ENCODE measurements at regions not wholly inside any gene's neighbourhood (a gene's known extent, or its start where the extent isn't known, plus 50 kb on each side); places are given as distances from the start of the nearest gene placed in this dataset.
A peak's percentile ranks its signal among the peaks of the same experiment; 100 is the strongest.

DNA sequence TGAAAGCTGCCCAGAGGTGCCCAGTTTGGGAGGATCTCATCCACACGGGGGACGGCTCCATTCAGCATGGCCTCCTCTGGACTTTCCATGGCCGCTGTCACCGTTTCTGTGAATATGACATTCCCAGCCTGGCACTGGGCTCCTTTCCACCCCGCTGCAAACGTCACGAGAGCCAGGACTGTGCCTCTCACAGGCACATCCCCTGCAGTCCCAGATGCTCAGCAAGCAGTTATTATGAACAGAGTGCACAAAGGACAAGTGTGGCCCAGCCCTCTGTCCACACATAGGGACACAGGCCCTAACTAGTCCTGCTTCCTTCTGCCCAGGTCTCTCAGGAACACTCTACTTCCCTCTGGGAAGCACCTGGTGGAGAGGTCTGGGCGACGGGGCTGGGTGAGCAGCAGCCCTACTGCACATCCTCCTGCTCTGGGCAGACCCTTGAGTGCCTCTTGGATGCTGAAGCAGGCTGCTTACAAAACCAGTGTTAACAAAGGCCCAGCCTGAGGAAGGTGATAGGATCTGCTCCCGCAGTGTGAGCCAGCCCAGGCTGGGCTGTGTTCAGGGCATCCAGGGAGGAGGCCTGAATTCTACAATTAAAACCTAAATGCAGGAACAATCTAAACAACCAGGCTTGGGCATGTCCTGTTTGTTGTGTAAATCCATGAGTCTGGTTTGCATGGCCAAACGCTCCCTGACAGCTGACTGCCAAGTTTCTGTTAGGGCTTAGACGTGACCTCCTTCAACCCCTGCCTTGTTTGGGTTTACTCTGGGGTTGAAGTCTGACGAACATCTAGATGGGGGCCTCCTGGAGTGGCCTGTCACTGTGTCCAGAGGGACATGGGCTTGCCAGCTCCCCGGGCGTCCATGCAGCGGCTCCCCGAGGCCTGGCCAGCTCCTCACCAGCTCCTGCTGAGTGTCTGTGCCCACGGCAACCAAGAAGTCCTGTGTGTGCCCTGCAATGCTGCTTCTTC lies 269.8 kb downstream of the GADD45G start:
- DNase-seq: no peak
- in situ Hi-C loops (cut with HindIII; ENCODE audit: low pct_ligation_motif_present, low pct_unique_long_range_greater_than_20kb, low sequenced_read_pairs): no loop called here

DNA sequence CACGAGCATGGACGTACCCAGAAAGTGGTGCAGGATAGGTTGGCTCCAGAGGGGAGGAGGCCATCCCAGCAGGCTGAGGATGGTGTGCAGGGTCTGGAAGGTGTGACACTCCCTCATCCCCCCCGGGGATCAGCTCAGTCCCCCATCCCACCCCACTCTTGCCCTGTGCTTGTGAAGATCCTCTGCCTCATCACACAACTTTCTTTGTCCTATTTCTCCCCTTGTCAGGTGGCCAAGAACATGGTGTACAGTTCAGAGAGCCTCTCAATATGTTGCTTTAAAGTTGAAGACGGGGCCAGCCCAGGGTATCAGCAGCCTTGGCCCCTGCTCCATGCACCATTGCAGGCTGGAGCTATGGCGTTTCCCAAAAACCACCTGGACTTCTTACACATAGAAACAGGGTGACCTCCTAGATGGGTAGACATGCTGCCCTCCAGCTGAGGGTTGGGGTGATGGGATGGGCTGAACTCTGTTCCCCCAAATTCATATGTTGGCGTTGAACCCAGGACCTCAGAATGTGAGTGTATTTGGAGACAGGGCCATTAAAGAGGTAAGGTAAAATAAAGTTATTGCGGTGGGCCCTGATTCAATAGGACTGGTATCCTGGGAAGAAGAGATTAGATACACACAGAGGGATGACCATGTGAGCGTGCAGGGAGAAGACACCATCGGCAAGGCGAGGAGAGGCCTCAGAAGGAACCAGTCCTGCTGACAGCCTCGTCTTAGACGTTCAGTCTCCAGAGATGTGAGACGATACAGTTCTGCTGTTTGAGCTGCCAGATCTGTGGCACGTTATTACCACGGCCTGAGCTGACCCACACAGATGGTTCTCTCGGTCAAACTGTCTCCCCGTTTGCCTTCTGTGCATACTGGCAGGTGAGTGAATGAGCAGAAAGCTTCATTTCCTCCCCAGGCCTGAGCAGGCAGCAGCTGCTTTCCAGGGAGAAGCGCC lies 272.5 kb downstream of the GADD45G start:
- DNase-seq: no peak
- in situ Hi-C loops (cut with HindIII; ENCODE audit: low pct_ligation_motif_present, low pct_unique_long_range_greater_than_20kb, low sequenced_read_pairs): no loop called here

DNA sequence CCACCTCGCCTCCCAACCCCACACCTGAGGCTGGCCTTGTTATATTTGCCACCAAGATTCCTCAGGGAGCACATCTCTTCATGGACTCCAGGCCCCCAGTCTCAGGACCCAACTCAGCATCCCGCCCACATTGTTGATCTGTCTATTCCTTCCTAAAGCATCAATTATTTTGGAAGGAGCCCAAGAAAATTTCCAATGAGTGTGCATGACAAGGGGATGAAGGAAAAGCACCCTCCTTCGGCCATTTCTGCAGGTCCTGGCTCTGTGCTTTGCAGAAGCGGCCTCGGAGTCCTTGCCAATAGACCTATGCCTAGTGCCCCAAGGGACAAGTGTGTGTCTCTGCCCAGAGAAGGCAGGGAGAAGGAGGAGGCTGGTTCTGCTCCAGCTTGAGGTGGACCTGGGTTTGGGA lies 273.2 kb downstream of the GADD45G start:
- no peak for DNase-seq
- in situ Hi-C loops (cut with HindIII; ENCODE audit: low pct_ligation_motif_present, low pct_unique_long_range_greater_than_20kb, low sequenced_read_pairs): no loop called here

- in situ Hi-C loops (cut with HindIII; ENCODE audit: low pct_ligation_motif_present, low pct_unique_long_range_greater_than_20kb, low sequenced_read_pairs): no loop called here
- no peak for DNase-seq
Measured at GRCh38 chr9:89878687-89879086, 273.9 kb downstream of the GADD45G start.

- in situ Hi-C loops (cut with HindIII; ENCODE audit: low pct_ligation_motif_present, low pct_unique_long_range_greater_than_20kb, low sequenced_read_pairs): no loop called here
- DNase-seq: no peak
Measured at GRCh38 chr9:89879276-89879675, 274.5 kb downstream of the GADD45G start.

DNA sequence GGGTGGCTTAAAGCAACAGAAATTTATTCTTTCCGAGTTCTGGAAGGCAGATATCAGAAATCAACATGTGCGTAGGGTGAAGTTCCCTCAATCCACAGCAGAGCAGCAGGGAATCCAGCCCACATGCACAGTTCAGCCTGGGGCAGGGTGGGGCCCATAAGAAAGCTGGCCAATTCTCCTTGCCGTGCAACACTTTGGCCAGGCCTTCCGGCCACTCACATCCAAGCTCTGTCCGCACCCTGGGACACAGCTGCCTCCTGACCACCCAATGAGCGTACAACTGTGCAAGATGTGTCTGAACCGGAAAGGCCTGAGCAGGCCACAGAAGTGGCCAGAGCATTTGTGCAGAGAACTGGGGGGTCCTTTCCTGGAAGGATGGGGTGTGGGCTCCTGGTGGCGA lies 274.9 kb downstream of the GADD45G start:
- DNase-seq: no peak
- in situ Hi-C loops (cut with HindIII; ENCODE audit: low pct_ligation_motif_present, low pct_unique_long_range_greater_than_20kb, low sequenced_read_pairs): no loop called here

DNA sequence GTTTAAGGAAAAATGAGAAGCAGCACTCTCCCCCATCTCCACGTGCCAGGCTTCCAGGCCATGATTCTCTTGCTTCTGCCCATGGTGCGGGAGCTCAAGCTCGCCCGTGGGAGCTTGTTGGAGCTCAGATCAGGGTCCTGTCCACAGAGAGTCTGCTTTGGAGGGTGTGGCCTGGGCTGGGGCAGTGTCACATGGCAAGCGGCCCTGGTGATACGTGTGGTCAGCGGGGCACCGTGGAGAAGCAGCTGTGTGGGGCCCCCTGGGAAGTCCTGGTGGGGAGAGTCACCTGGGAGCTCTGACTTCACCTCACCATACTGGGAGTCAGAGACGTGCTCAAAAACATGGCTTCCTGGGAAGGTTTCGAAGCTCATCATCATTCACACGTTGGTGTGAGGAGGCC lies 275.3 kb downstream of the GADD45G start:
- no peak for DNase-seq
- in situ Hi-C loops (cut with HindIII; ENCODE audit: low pct_ligation_motif_present, low pct_unique_long_range_greater_than_20kb, low sequenced_read_pairs): no loop called here

GRCh38 chr9:89880721-89881120 lies 275.9 kb downstream of the GADD45G start:
- no peak for DNase-seq
- in situ Hi-C loops (cut with HindIII; ENCODE audit: low pct_ligation_motif_present, low pct_unique_long_range_greater_than_20kb, low sequenced_read_pairs): no loop called here

- in situ Hi-C loops (cut with HindIII; ENCODE audit: low pct_ligation_motif_present, low pct_unique_long_range_greater_than_20kb, low sequenced_read_pairs): no loop called here
- no peak for DNase-seq
Measured at GRCh38 chr9:89881431-89881830, 276.6 kb downstream of the GADD45G start.

- DNase-seq: no peak
- in situ Hi-C loops (cut with HindIII; ENCODE audit: low pct_ligation_motif_present, low pct_unique_long_range_greater_than_20kb, low sequenced_read_pairs): no loop called here
Measured at GRCh38 chr9:89882930-89883361, 278.1 kb downstream of the GADD45G start.

DNA sequence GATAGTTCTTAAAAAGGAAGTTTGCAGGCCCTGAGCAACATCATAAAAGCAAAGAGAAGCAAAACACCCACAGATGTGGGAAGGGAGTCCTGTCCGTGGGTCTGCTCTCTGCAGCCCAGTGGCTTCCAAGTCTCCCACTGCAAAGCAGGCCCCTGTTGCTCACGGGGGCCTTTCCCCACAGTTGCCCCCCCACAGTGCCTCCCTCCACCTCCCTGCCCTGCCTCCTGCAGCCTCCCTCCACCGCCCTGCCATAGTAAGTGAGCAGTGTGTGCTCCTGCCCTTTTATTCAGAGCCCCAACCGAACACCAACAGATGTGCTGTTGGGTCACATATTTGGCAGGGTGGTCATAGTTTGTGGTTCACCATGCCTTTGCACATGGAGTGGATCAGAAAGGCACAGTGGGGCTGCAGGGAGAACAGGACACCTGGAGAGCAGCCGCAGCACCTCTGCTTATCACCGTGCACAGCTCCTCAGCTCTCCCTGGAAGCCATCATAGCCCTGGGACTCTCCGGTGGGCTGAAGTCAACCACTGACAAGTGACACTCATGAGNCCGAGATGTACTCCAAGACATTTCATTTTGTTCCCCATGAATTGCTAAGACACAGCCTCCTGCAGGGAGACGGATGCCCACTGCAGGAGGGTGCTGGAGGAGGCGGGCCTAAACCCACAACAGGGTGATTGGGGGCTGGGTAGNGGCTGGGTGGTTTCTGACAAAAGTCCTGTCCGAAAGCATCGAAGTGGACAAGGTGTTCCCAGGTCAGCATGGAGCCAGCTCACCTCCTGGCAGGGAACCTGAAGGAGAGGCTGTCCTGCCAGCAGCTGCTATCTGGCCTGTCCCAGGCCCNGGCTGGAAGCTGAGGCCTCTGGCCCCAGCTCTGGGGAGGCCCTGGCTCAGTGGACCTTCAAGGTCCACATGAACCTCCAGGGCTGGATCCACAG lies 278.9 kb downstream of the GADD45G start:
- in situ Hi-C loops (cut with HindIII; ENCODE audit: low pct_ligation_motif_present, low pct_unique_long_range_greater_than_20kb, low sequenced_read_pairs): no loop called here
- no peak for DNase-seq

DNA sequence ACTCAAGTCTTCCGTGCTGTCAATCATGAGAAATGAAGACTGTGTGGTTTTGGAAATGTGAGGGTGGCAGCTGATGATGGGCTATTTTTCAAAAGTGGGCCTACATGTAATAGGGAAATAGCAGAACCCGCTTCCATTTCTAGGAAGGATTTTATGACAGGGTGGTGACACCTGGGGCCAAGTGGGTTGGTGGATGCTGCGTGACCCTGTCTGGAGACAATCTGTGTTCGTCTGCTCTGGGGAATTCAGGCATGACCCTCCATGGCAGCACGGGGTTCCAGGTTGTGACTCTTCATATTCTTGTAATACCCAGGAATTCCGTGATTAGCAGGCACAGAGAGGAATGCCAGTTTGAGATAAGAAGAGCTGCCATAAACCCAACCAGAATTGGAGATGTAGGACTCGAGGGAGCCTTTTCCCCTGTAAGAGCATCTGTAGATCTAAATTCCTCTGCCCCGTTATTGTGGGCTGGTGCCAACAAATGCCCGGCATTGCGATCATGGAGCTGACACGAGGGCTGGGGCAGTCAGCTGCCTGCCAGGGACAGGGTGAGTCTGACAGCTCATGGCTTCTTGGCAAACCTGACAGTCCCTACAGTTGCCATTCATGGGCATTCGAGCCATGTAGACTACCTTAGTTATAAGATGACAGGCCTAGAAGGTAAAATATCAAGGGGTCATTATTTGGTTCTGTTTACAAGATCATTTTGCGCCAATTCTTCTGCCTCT lies 279.7 kb downstream of the GADD45G start:
- DNase-seq: no peak
- in situ Hi-C loops (cut with HindIII; ENCODE audit: low pct_ligation_motif_present, low pct_unique_long_range_greater_than_20kb, low sequenced_read_pairs): no loop called here

DNA sequence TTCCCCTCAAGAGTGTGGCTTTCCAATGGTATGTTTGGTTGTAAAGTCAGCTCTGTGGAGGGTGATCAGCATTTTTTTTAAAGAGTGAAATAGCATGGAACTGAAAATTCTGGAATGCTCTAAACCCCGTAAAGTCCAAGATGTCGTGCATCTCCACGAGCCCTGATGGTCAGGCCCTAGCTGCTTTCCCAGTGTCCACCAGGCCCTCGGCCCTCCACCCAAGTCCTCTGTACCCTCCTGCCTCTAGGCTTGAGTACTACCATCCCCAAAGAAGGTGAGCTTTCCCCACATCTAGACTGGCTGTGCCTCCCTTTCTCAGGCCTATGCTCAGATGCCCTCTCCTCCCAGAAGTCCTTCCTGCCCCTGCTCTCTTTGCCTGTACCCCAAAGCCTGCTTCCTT lies 280.3 kb downstream of the GADD45G start:
- DNase-seq: no peak
- in situ Hi-C loops (cut with HindIII; ENCODE audit: low pct_ligation_motif_present, low pct_unique_long_range_greater_than_20kb, low sequenced_read_pairs): no loop called here

- in situ Hi-C loops (cut with HindIII; ENCODE audit: low pct_ligation_motif_present, low pct_unique_long_range_greater_than_20kb, low sequenced_read_pairs): no loop called here
- DNase-seq: peak; percentile 3
Measured at GRCh38 chr9:89886281-89886700, 281.5 kb downstream of the GADD45G start.

DNA sequence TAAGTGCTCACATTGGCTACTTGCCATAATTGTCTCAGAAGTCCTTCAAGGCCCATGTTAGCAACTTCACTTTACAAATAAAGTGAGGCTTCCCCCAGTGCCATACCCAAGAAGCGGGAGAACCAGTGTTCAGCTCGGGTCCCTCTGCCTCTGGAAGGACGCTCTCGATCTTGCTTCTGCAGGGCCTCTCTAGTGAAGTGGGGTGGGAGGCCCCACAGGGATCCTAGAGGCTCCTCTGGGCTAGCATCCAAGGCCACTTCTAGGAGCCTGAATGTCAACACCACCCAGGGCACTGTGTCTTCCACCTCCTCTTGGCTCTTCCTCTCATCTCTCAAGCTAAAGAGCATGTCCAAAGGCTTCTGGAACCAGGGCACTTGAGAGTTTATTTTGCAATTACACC lies 282.5 kb downstream of the GADD45G start:
- in situ Hi-C loops (cut with HindIII; ENCODE audit: low pct_ligation_motif_present, low pct_unique_long_range_greater_than_20kb, low sequenced_read_pairs): no loop called here
- no peak for DNase-seq

DNA sequence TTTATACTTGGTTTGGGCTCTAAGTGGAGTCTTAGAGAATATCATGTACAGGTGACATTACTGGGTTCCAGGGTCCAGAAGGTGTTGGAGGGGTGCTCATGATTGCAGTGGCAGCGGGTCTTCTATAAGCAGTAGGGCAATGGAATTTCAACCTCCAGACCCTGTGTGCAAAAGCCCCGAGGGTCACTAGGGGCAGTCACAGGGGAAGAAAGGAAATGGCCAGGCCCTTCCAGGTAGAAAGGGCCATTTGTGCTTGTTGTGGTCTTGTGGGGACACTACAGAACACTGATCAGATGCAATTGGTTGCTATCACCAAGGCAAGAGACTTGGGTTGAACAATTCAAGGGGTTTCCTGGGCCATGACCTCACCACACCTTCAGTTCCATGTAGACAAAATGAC lies 283.4 kb downstream of the GADD45G start:
- no peak for DNase-seq
- in situ Hi-C loops (cut with HindIII; ENCODE audit: low pct_ligation_motif_present, low pct_unique_long_range_greater_than_20kb, low sequenced_read_pairs): no loop called here

GRCh38 chr9:89888677-89889076 lies 283.9 kb downstream of the GADD45G start:
- DNase-seq: no peak
- in situ Hi-C loops (cut with HindIII; ENCODE audit: low pct_ligation_motif_present, low pct_unique_long_range_greater_than_20kb, low sequenced_read_pairs): no loop called here

DNA sequence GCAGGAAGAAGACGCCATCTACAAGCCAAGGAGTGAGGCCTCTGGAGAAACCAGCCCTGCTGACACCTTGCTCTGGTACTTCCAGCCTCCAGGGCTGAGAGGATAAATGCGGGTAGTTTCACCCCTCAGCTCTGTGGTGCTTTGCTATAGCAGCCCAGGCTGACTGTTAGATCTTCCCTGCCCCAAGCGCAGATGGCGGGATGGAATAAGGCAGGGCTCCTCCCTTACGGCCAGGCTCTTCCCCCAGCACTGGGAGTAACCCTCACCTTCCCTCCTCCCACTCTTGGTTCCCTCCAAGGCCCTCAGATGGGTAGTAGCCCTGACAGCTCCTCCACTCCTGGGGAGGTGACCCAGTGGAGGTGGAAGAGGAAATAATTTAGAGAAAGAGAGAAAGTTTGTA lies 285.1 kb downstream of the GADD45G start:
- DNase-seq: no peak
- in situ Hi-C loops (cut with HindIII; ENCODE audit: low pct_ligation_motif_present, low pct_unique_long_range_greater_than_20kb, low sequenced_read_pairs): no loop called here

Measured in ACHN (cell line).